ENCODE measurements at regions not wholly inside any gene's neighbourhood (a gene's known extent, or its start where the extent isn't known, plus 50 kb on each side); places are given as distances from the start of the nearest gene placed in this dataset.

GRCh38 chr6:148652205-148652604, 94.6 kb upstream of the UST start:
- POLR2A ChIA-PET: interaction anchor here (1.0 kb wide), 1 partner anchor 17 kb away, joined by 3 read pairs; no protein-coding TSS in a partner anchor
- Histone ChIP-seq H3K36me3 (ENCODE audit: insufficient read depth, low read length) (no peaks in the 10 kb centered on the region), H3K4me1 (ENCODE audit: insufficient read depth, low read length) (no peaks in the 10 kb centered on the region), H3K27me3 (ENCODE audit: control insufficient read depth in 1 of 2, insufficient read depth in 2 of 2, low read length in 2 of 2) (peaks cover 0 to 3% of the 10 kb centered on the region in 2 experiments), H3K9me3 (ENCODE audit: control insufficient read depth in 1 of 2, insufficient read depth in 1 of 2, low read length in 2 of 2) (no peaks in the 10 kb centered on the region), H3K4me3 (ENCODE audit: low read length) (no peak overlapping the region), H3K27ac (ENCODE audit: low read depth in 1 of 2, low read length in 2 of 2) (no peak overlapping the region)
- ATAC-seq (ENCODE audit: poor library complexity): no peak
- peaks cover 9% of the 10 kb centered on the region for H3K27me3 Mint-ChIP-seq
- no peak overlapping the region for H3K4me3 Mint-ChIP-seq
- no peak for DNase-seq
- H3K27ac Mint-ChIP-seq: no peak overlapping the region
- no peaks in the 10 kb centered on the region for H3K36me3 Mint-ChIP-seq (ENCODE audit: low read depth)
- TF ChIP-seq, protein P1, sequence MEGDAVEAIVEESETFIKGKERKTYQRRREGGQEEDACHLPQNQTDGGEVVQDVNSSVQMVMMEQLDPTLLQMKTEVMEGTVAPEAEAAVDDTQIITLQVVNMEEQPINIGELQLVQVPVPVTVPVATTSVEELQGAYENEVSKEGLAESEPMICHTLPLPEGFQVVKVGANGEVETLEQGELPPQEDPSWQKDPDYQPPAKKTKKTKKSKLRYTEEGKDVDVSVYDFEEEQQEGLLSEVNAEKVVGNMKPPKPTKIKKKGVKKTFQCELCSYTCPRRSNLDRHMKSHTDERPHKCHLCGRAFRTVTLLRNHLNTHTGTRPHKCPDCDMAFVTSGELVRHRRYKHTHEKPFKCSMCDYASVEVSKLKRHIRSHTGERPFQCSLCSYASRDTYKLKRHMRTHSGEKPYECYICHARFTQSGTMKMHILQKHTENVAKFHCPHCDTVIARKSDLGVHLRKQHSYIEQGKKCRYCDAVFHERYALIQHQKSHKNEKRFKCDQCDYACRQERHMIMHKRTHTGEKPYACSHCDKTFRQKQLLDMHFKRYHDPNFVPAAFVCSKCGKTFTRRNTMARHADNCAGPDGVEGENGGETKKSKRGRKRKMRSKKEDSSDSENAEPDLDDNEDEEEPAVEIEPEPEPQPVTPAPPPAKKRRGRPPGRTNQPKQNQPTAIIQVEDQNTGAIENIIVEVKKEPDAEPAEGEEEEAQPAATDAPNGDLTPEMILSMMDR (IDR thresholded peaks at IDR 0.05): no peak
- H3K4me1 Mint-ChIP-seq (ENCODE audit: low read depth): no peaks in the 10 kb centered on the region
- H3K9me3 Mint-ChIP-seq: peaks cover 6% of the 10 kb centered on the region
- intact Hi-C loops (cut with DNase I, micrococcal nuclease): no loop called here
- CTCF ChIA-PET: no interaction called here

- H3K27me3 ChIP-seq (ENCODE audit: control insufficient read depth in 1 of 2, insufficient read depth in 2 of 2, low read length in 2 of 2): peaks cover 0 to 3% of the 10 kb centered on the region in 2 experiments
- TF ChIP-seq, protein P1 (IDR thresholded peaks at IDR 0.05): no peak
- POLR2A ChIA-PET: interaction anchor here (0.7 kb wide), 1 partner anchor 1730 kb away, joined by 4 read pairs; no protein-coding TSS in a partner anchor
- DNase-seq (no peak), ATAC-seq (ENCODE audit: poor library complexity) (no peak)
- Mint-ChIP-seq H3K36me3 (ENCODE audit: low read depth) (no peaks in the 10 kb centered on the region), H3K27ac (no peak overlapping the region), H3K27me3 (peaks cover 9% of the 10 kb centered on the region), H3K9me3 (peaks cover 6% of the 10 kb centered on the region), H3K4me1 (ENCODE audit: low read depth) (no peaks in the 10 kb centered on the region), H3K4me3 (no peak overlapping the region)
- H3K9me3 ChIP-seq (ENCODE audit: control insufficient read depth in 1 of 2, insufficient read depth in 1 of 2, low read length in 2 of 2): no peaks in the 10 kb centered on the region
- no peak overlapping the region for H3K4me3 ChIP-seq (ENCODE audit: low read length)
- no peak overlapping the region for H3K27ac ChIP-seq (ENCODE audit: low read depth in 1 of 2, low read length in 2 of 2)
- no peaks in the 10 kb centered on the region for H3K4me1 ChIP-seq (ENCODE audit: insufficient read depth, low read length)
- H3K36me3 ChIP-seq (ENCODE audit: insufficient read depth, low read length): no peaks in the 10 kb centered on the region
- intact Hi-C loops (cut with DNase I, micrococcal nuclease): no loop called here
- CTCF ChIA-PET: no interaction called here
Measured at GRCh38 chr6:148653138-148653776, 93.6 kb upstream of the UST start.

- H3K4me3 Mint-ChIP-seq: no peak overlapping the region
- intact Hi-C loops (cut with DNase I, micrococcal nuclease): no loop called here
Measured at GRCh38 chr6:148657048-148657447, 89.8 kb upstream of the UST start.

More at GRCh38 chr6:148657048-148657447, 89.8 kb upstream of the UST start:
- no peaks in the 10 kb centered on the region for H3K27me3 Mint-ChIP-seq
- no peaks in the 10 kb centered on the region for H3K36me3 Mint-ChIP-seq (ENCODE audit: low read depth)
- peaks cover 10% of the 10 kb centered on the region for H3K9me3 Mint-ChIP-seq
- no peaks in the 10 kb centered on the region for H3K4me1 Mint-ChIP-seq (ENCODE audit: low read depth)
- ChIA-PET CTCF (no interaction called here), POLR2A (no interaction called here)
- H3K27ac Mint-ChIP-seq: no peak overlapping the region
- TF ChIP-seq, protein P1 (IDR thresholded peaks at IDR 0.05): no peak
- peak in 3 of 14 experiments; percentile 29 to 66 (median 60) for DNase-seq
- no peak overlapping the region for H3K27ac ChIP-seq (ENCODE audit: low read depth in 1 of 2, low read length in 2 of 2)
- no peaks in the 10 kb centered on the region for H3K4me1 ChIP-seq (ENCODE audit: insufficient read depth, low read length)
- ATAC-seq (ENCODE audit: poor library complexity): no peak
- H3K36me3 ChIP-seq (ENCODE audit: insufficient read depth, low read length): no peaks in the 10 kb centered on the region
- H3K27me3 ChIP-seq (ENCODE audit: control insufficient read depth in 1 of 2, insufficient read depth in 2 of 2, low read length in 2 of 2): no peaks in the 10 kb centered on the region
- H3K9me3 ChIP-seq (ENCODE audit: control insufficient read depth in 1 of 2, insufficient read depth in 1 of 2, low read length in 2 of 2): no peaks in the 10 kb centered on the region
- no peak overlapping the region for H3K4me3 ChIP-seq (ENCODE audit: low read length)

Measured in CD4-positive, alpha-beta T cell (primary cell).